HG02840 (cell line): ENCODE measurements at regions not wholly inside any gene's neighbourhood (a gene's known extent, or its start where the extent isn't known, plus 50 kb on each side); places are given as distances from the start of the nearest gene placed in this dataset.
"Not testable (repeated sequence)": the region's sequence is repeated elsewhere in the genome, so short reads cannot be mapped to it uniquely, and the experiment has no call there.

Experiments
- ATAC-seq: cut with Tn5 transposase; IDR thresholded peaks from one replicate; pipeline ENCODE4 v1.9.1; 2021; ENCODE audit warnings: mild to moderate bottlenecking, moderate library complexity, moderate number of reproducible peaks; ENCODE audit not compliant: unreplicated experiment, low FRiP score

DNA sequence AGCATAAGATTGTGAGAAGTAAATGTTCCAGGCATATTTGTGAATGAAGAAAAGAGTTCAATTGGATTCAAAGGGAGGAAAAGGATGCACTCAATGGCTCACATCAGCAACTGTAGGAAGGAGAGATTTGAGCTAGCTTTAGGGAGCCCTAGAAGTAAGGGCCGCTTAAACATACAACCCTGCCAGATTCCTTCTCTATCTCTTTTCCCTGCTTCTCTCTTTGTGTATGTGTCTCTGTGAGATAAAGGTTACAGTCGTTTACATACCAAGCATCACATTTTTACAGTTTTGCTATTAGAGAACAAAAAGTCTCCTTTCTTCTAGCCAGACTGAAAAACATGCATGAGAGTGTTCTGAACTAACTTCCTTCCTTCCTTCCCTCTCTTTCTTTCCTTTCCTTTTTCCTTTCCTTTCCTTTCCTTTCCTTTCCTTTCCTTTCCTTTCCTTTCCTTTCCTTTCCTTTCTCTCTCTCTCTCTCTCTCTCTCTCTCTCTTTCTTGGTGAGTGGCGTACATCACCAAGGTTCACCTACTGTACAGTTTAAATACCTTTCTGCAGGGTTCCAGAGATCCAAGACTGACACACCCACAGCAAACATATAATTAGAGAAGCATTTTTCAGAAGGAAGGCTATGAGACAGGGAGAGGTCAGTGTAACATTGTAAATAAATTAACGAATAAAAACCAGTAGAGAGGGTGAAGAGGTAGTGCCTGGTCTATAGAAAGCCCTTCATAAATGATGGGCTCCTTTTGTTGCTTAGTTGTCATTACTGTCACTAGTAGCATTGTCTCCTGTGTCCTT, 240.4 kb downstream of the ARL4A start:
- ATAC-seq = no peak

DNA sequence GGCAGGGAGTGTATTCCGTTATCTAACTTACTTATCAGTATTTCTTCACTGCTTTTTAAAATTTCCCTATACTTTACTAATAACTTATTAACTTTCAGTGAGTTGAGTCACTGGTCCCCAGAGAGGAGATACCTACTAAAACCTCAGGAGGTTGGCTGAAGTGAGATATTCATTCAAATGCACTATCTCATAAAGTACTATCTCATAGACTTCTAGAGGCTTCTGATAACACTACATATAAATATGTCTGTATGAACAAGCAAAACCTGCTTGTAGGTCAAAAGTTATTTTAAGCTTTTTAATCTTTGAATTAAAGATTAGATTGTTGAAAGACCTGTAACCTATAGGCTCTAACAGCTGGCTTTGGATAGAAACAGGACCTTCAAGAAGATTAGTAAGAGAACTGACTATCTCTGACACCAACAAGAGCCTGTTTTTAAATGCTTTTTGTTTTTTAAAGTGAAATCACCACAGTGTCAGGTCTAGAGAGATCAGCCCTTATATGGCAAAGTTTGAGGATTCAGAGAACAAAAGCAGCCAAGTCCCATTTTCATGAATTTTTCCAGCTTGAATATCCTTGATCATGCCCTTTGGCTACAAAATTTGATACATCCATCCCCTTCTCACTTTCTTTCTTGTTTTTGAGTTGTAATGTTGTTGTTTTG, 242.2 kb downstream of the ARL4A start:
- no peak for ATAC-seq

DNA sequence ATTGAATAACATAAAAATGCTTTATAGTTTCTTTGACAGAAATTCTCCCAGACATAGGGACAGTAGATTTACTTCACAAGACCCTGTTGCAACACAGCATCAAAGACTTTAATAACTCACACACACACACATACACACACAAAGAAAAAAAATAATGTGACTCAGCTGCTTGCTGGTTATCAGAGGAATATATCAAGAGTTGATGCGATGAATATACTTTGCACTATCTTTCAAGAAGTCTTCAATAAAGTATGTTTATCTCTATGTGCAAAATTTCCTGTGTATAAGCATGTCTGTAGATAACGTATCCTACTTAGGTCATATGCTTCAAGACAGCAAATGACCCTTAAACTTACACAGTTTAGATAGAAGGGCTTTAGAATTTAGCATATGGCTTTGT, 243.1 kb downstream of the ARL4A start:
- ATAC-seq = no peak

DNA sequence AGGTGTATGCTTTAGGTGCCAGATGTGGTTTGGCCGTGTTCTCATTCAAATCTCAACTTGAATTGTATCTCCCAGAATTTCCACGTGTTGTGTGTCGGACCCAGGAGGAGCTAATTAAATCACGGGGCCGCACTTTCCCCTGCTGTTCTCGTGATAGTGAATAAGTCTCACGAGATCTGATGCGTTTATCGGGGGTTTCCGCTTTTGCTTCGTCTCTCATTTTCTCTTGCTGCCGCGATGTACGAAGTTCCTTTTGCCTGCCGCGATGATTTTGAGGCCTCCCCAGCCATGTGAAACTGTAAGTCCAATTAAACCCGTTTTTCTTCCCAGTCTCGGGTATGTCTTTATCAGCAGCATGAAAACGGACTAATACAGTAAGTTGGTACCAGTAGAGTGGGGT, 244.0 kb downstream of the ARL4A start:
- ATAC-seq = not testable (repeated sequence)

DNA sequence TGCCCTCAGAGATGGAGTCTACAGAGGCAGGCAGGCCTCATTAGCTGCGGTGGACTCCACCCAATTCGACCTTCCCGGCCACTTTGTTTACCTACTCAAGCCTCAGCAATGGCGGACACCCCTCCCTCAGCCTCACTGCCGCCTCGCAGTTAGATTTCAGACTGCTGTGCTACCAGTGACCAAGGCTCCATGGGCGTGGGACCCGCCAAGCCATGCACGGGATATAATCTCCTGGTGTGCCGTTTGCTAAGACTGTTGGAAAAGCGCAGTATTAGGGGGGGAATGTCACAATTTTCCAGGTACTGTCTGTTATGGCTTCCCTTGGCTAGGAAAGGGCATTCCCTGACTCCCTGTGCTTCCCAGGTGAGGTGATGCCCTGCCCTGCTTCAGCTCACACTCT, 252.3 kb downstream of the ARL4A start:
- no peak for ATAC-seq

DNA sequence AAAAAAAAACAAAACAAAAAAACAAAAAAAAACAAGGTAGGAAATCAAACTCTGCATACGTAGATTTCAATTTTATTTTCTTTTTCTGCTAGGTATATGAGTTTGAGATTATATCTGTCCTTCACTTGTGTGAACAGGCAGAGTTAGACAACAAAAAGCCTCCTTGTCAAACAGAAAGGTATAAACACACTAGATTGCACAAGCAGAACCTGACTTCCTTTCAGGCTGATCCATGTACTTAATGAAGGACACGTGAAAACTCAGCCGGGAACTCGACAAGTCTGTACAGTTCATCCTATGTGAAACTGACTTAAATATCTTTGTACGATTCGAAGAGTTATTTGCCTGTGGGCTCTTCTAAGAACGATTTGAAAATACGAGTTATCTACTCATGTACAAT, 254.1 kb downstream of the ARL4A start:
- ATAC-seq = no peak

DNA sequence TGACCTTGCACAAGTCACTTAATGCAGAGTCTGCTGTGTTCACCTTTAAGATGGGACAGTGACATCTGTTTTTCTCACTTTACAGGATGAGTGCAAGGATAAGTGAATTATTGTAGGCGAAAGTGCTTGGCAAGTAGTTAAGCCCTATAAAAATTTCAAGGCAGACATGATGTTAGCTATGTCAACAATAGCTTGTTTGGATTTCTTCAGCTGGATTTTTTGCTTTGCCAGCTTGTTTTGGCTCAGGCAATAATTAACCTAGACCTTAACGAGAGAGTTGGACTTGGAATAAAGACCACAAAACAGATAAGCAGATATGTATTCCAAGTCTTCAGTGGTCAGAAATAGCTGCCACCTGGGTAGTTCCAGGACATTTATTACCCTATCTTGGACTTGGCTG, 255.2 kb downstream of the ARL4A start:
- no peak for ATAC-seq

DNA sequence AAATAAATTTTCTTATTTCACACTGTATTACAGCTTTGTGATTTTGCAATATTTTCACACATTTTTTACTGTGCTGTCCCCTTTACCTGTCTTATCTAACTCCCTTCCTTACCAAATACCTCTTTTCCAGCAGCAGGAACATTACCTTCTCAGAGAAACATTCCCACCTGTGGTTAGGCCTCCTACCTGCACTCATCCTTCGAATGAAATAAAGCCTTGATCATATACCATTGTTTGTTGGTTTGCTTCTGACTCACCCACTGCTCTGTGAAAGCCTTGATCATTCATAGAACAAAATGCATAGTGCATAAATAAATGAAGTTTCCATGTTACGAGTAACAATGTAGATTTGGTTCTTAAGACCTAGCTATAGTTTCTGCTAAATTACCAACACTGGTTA, 256.3 kb downstream of the ARL4A start:
- no peak for ATAC-seq

DNA sequence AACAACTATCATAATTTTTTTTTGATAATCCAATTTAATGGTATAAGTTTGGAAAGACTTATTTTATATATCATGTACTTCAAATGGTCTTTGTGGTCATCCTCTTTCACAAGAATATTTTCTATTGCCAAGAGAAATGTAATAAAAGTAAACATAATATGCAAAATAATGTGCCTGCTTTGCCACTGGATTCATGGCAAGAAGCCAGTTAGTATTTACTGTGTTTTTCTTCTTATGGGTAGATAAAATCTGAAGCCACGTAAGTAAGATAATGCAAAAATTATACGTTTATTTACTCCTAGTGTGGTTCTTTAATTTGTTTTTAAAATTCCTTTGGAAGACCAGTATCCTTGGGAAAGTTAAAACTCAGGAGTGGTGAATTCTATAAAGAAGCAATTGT, 258.5 kb downstream of the ARL4A start:
- ATAC-seq = no peak

DNA sequence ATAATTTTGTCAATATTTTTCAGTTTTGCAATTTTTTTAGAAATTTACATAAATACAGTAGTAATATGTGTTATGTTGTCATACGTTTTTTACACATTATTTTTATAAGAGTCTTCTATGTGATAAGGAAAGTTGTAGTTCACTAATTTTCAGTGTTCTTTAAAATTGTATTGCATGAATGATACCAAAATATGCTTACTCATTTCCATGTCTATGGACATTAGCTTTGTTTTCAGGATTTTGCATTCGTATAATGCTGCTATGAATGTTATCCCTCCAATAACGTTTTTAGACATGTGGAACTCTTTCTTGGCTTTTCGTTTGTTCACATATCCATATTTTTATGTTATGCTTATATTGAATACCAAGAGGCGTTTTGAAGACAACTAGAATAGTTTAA, 260.0 kb downstream of the ARL4A start:
- no peak for ATAC-seq

DNA sequence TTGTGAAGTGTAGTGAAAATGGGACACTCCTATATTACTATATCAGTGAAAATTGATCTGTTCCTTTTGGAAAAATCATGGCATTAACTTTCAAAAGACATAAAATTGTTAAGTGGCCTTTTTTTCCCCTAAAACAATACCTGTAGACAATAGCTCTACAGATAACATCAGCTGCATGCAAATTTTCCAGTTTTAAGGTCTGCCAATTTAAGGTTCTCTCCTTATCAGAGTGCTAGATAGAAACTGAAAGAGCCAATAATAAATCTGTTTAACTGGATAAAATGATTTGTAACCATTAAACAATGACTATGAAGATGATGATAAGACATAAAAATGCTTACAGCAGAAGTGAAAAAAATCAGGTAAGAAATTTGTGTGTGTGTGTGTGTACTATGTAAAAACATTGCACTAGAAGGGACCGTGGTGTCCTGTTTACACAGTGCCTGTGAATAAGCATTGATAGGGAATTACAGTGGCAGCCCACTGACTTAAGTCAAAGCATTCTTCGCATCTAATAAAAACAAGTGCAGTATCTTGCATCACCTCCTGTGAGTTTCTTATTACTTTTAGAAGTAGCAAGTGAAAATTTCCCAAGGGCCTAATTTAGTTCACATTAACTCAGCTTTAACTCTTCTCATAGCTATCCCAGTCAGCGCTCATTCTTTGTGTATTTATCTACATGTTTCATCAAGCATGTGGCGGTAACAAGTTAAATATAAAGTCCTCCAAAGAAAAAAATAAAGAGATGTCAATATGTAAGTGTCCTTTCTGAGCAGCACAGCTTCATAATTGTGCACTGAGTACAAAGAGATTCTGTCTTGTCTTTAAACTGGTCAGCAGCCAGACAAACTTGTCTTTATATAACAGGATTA, 261.9 kb downstream of the ARL4A start:
- no peak for ATAC-seq

DNA sequence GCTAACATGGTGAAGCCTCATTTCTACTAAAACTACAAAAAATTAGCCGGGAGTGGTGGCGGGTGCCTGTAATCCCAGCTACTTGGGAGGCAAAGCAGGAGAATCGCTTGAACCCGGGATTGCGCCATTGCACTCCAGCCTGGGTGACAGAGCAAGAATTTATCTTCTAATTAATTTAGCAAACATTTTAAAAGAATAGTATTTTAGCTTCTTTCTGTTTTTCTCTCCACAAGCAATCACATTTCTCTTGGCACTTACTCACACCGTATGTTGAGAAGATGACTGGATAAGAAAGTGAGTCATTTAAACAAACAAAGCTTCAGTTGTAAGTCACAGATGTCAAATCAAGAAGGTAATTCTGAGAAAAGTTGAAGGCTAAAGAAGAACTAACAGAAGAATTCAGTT, 264.0 kb downstream of the ARL4A start:
- no peak for ATAC-seq

DNA sequence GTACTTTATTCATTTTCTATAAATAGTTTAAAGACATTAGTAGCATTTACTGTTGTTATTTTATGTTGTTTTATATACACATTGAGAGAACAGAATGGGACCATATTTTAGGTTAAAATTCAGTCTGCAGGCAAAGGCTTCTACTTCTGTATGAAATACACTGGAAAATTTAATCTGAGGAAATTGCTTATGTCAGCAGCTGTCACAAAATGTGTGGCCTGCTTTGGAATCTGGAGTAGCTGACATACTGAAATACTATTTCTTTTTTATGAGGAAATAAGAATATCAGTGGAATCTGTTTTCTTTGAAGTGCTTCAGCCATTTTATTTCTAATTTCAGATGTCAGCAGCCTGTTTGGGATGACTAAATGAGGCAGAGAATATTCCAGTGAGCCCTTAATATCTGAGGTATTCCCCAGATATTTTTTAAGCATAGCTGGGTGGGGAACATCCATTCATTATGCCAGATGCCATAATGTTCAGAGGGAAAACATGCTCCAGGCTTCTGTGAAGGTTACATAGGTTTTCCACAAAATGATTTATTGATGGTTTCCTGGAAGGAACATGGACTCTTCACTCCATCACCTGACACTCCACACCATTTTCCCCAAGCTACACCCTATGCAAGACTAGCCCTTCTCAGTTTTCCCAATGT, 267.1 kb downstream of the ARL4A start:
- ATAC-seq = no peak

DNA sequence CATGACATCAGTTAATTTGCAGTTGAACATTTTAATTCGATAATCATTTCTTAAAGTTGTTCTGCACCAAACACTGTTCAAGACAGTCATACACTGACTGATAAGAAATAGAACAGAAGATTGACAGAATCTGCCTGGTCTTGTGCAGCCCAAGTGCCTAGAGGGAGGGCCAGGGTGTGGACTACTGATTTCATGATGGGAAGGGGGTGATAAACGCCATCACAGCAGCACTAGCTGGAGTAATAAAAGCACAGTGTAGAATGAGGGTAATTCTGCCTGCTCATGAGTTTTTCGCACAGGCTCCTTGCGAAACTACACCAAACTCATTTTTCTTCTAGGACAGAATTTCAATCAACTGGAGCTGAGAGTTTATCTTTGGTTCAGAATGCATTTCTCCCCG, 270.1 kb downstream of the ARL4A start:
- no peak for ATAC-seq

DNA sequence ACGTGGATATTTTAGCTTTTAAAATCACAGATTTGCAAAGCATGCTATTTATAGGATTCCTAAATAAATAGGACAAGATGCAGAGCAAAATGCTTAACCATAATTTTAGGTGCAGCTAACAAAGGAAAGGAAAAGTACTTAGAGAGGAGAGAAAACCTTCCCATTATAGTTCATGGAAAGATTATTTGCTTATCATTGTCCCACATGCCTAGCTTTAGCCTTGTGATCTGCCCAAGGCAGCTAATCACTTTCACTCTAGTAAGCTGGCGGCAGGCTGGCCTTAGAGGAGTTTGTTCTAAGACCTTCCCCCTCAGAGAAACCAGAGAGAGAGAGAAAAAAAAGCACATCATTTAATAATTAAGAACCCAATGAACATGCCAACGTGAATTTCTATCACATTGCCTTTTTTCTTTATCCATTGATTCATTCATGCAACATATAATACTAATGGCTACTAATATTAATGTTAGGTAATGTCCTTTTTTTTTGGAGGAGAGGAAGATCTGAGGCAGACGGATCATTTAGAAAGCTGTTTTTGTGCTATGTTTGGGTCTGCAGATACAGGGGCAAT, 274.6 kb downstream of the ARL4A start:
- ATAC-seq = no peak

DNA sequence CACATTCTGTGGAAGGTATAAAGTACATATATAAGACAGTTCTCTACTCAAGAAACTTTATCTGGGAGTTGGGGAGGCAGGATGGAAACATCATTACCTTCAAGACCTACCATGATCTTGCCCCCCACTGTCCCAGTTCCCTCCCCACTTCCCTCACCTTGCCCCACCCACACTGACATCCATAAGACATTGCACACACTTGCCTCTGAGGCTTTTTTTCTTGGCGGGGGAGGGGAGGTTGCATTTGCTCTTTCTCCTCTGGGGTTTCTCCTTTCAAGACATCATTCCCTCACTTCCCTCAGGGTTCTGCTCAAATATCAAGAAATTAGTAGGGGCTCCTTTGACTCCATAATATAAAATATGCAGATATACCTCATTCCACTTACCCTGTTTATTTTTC, 276.0 kb downstream of the ARL4A start:
- ATAC-seq = no peak

DNA sequence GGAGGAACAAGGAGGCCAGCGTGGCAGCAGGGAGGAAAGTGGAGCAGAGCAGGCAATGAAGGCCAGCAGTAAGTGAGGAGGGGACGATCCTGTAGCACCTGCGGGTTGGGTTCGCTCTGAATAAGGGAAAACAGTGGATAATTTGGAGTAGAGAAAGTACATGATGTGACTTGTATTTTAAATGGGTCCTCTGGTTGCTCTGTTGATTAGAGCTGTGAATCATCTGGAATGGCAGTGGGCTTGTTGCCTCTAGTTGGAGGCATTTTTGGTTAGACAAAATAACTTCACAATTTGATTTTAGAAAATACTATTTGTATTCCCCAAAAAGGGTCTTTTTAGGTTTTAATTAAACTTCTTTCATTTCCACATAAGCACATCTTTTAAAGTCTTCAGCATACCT, 277.4 kb downstream of the ARL4A start:
- ATAC-seq = no peak

DNA sequence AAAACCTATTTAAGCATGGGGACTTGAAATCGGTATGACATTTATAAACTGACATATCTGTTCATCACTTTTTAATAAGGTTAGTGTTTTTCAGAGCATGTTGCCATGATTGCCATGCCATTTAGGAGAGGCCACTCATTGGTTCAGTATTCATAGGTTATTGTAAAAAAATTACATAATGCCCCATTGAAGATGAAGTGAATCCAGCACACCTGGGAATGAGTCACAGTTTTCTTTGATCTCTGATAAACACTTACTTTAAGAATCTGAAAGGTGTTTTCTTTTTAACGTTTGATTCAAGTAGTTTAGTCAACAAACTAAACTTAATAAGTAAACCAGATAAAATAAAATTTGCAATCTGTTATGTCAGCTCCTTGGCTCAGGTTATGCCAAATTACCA, 278.3 kb downstream of the ARL4A start:
- no peak for ATAC-seq

DNA sequence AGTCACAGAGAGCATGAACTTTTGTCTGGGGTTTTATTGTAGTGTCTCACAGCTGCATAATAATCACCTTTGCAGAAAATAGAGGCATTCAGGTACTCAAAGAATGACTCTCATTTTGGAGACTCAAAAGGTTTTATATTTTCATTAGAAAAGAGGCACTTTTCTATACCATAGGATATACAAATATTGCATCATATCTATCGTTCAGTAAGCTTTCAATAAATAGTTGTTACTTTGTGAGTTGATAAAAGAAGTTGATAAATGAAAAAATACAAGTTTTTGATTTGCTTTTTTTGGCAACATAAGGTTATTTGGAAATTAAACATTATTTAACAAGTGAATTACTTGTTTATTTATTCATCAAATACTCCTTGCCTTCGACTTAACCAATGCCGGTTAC, 279.9 kb downstream of the ARL4A start:
- ATAC-seq = no peak

DNA sequence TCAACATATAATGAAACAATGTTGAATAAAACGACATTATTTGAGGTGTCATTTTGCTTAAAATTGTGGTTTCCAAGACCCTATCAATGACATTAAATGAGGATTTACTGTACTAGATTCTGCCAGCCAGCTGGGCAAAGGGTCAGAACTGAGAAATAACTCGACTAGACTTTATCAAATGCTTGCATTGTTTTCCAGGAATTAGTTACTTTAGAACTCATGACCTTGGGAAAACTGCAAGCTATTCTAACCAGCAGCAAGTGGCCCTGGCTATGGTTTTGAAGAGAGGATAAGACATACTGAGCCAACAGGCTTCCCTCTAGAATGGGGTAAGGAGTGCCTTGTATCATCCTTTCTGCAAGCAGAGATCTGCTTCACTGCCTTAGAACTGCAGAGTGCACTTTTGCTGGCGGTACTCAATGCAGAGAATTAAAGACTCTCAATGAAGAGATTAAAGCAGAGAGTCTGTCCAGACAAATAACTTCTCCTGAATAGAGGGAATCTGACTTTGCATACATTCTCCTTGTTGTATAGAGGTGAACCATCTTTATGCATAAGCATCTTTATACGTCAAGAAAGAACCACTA, 281.5 kb downstream of the ARL4A start:
- ATAC-seq = no peak
